ENCODE measurements at regions not wholly inside any gene's neighbourhood (a gene's known extent, or its start where the extent isn't known, plus 50 kb on each side); places are given as distances from the start of the nearest gene placed in this dataset.

- TF ChIP-seq CTCF (IDR thresholded peaks at IDR 0.05): no peak
- peaks cover 46% of the 10 kb centered on the region for H3K27me3 Mint-ChIP-seq (ENCODE audit: low read depth, poor library complexity)
- H3K36me3 Mint-ChIP-seq (ENCODE audit: low read depth): no peaks in the 10 kb centered on the region
- H3K27ac Mint-ChIP-seq: no peak overlapping the region
- H3K4me1 Mint-ChIP-seq: no peaks in the 10 kb centered on the region
- H3K4me3 Mint-ChIP-seq: no peak overlapping the region
- peaks cover 49% of the 10 kb centered on the region for H3K9me3 Mint-ChIP-seq
- DNase-seq: no peak
Observed at GRCh38 chr12:124666722-124667259, 99.4 kb upstream of the NCOR2 start.

- TF ChIP-seq CTCF (IDR thresholded peaks at IDR 0.05): no peak
- DNase-seq: no peak
- H3K4me3 Mint-ChIP-seq: no peak overlapping the region
Observed at GRCh38 chr12:124665511-124665910, 98.1 kb upstream of the NCOR2 start.

GRCh38 chr12:124664395-124665111 lies 97.1 kb upstream of the NCOR2 start:
- no peaks in the 10 kb centered on the region for H3K36me3 Mint-ChIP-seq (ENCODE audit: low read depth)
- H3K4me3 Mint-ChIP-seq: no peak overlapping the region
- peaks cover 45% of the 10 kb centered on the region for H3K9me3 Mint-ChIP-seq
- DNase-seq: no peak
- peaks cover 14% of the 10 kb centered on the region for H3K4me1 Mint-ChIP-seq
- TF ChIP-seq CTCF (IDR thresholded peaks at IDR 0.05): no peak
- no peak overlapping the region for H3K27ac Mint-ChIP-seq
- H3K27me3 Mint-ChIP-seq (ENCODE audit: low read depth, poor library complexity): peaks cover 57% of the 10 kb centered on the region

More at GRCh38 chr12:124665511-124665910, 98.1 kb upstream of the NCOR2 start:
- Mint-ChIP-seq H3K27me3 (ENCODE audit: low read depth, poor library complexity) (peaks cover 54% of the 10 kb centered on the region), H3K9me3 (peaks cover 49% of the 10 kb centered on the region), H3K36me3 (ENCODE audit: low read depth) (no peaks in the 10 kb centered on the region), H3K4me1 (peaks cover 12% of the 10 kb centered on the region), H3K27ac (no peak overlapping the region)

- Mint-ChIP-seq H3K27ac (no peak overlapping the region), H3K4me1 (peaks cover 14% of the 10 kb centered on the region)
Observed at GRCh38 chr12:124663771-124664366, 96.5 kb upstream of the NCOR2 start.

GRCh38 chr12:124663206-124663605 lies 95.8 kb upstream of the NCOR2 start:
- peaks cover 14% of the 10 kb centered on the region for H3K4me1 Mint-ChIP-seq
- no peak for TF ChIP-seq CTCF (IDR thresholded peaks at IDR 0.05)
- H3K27me3 Mint-ChIP-seq (ENCODE audit: low read depth, poor library complexity): peaks cover 60% of the 10 kb centered on the region
- H3K27ac Mint-ChIP-seq: no peak overlapping the region
- no peak overlapping the region for H3K4me3 Mint-ChIP-seq
- no peak for DNase-seq
- H3K9me3 Mint-ChIP-seq: peaks cover 41% of the 10 kb centered on the region
- no peaks in the 10 kb centered on the region for H3K36me3 Mint-ChIP-seq (ENCODE audit: low read depth)

More at GRCh38 chr12:124663771-124664366, 96.5 kb upstream of the NCOR2 start:
- H3K27me3 Mint-ChIP-seq (ENCODE audit: low read depth, poor library complexity): peaks cover 59% of the 10 kb centered on the region
- H3K4me3 Mint-ChIP-seq: no peak overlapping the region
- no peaks in the 10 kb centered on the region for H3K36me3 Mint-ChIP-seq (ENCODE audit: low read depth)
- DNase-seq: no peak
- H3K9me3 Mint-ChIP-seq: peaks cover 41% of the 10 kb centered on the region
- no peak for TF ChIP-seq CTCF (IDR thresholded peaks at IDR 0.05)

Data from nephron progenitor cell (in vitro differentiated cells).